ENCODE measurements at regions not wholly inside any gene's neighbourhood (a gene's known extent, or its start where the extent isn't known, plus 50 kb on each side); places are given as distances from the start of the nearest gene placed in this dataset.

- no peak for ATAC-seq
- no peak for TF ChIP-seq CTCF (IDR thresholded peaks at IDR 0.05)
- intact Hi-C loops (cut with DNase I, micrococcal nuclease), result no loop called here
- no peak for DNase-seq
- Histone ChIP-seq H3K4me3 (no peak overlapping the region), H3K36me3 (ENCODE audit: low read depth) (no peaks in the 10 kb centered on the region), H3K4me1 (ENCODE audit: low read depth) (no peaks in the 10 kb centered on the region), H3K9me3 (peaks cover 8% of the 10 kb centered on the region)
Observed at GRCh38 chr1:229137271-229137670, 133.6 kb upstream of the RAB4A start.

GRCh38 chr1:229138058-229138457 is 132.9 kb upstream of the RAB4A start:
- Histone ChIP-seq H3K4me3 (no peak overlapping the region), H3K4me1 (ENCODE audit: low read depth) (no peaks in the 10 kb centered on the region), H3K9me3 (peaks cover 8% of the 10 kb centered on the region), H3K36me3 (ENCODE audit: low read depth) (no peaks in the 10 kb centered on the region)
- DNase-seq (no peak), ATAC-seq (no peak)
- no peak for TF ChIP-seq CTCF (IDR thresholded peaks at IDR 0.05)
- intact Hi-C loops (cut with DNase I, micrococcal nuclease), result no loop called here

- ATAC-seq, result no peak
- Histone ChIP-seq H3K36me3 (ENCODE audit: low read depth) (no peaks in the 10 kb centered on the region), H3K4me1 (ENCODE audit: low read depth) (no peaks in the 10 kb centered on the region), H3K9me3 (peaks cover 8% of the 10 kb centered on the region), H3K4me3 (no peak overlapping the region)
- intact Hi-C loops (cut with DNase I, micrococcal nuclease), result no loop called here
- DNase-seq, result no peak
- no peak for TF ChIP-seq CTCF (IDR thresholded peaks at IDR 0.05)
Observed at GRCh38 chr1:229139331-229140118, 131.4 kb upstream of the RAB4A start.

- Histone ChIP-seq H3K36me3 (ENCODE audit: low read depth) (no peaks in the 10 kb centered on the region), H3K9me3 (peaks cover 4% of the 10 kb centered on the region), H3K4me3 (no peak overlapping the region), H3K4me1 (ENCODE audit: low read depth) (no peaks in the 10 kb centered on the region)
- DNase-seq (no peak), ATAC-seq (no peak)
- TF ChIP-seq CTCF (IDR thresholded peaks at IDR 0.05), result no peak
- intact Hi-C loops (cut with DNase I, micrococcal nuclease), result no loop called here
Observed at GRCh38 chr1:229140119-229140396, 130.9 kb upstream of the RAB4A start.

- ATAC-seq (no peak), DNase-seq (no peak)
- no peak for TF ChIP-seq CTCF (IDR thresholded peaks at IDR 0.05)
- Histone ChIP-seq H3K4me3 (no peak overlapping the region), H3K36me3 (ENCODE audit: low read depth) (no peaks in the 10 kb centered on the region), H3K4me1 (ENCODE audit: low read depth) (no peaks in the 10 kb centered on the region), H3K9me3 (no peaks in the 10 kb centered on the region)
- intact Hi-C loops (cut with DNase I, micrococcal nuclease), result no loop called here
Observed at GRCh38 chr1:229141271-229141670, 129.6 kb upstream of the RAB4A start.

All from mucosa of descending colon (tissue), 3 donors.